Bronchial epithelial cell (primary cell): ENCODE measurements at regions not wholly inside any gene's neighbourhood (a gene's known extent, or its start where the extent isn't known, plus 50 kb on each side); places are given as distances from the start of the nearest gene placed in this dataset.

ENCODE experiments used
- DNase-seq: peaks from one replicate; pipeline ENCODE4 v3.0.0-alpha.2; 2010; ENCODE audit warnings: low read depth
- FAIRE-seq: peaks from 2 replicates; lab custom pipeline; 2011; peaks lifted over from hg19 to GRCh38; lab: Jason Lieb, UNC
- H3K27me3 ChIP-seq: 2 replicates; pipeline ENCODE4 v1.5.1; 2011; ENCODE audit warnings: low read length; ENCODE audit not compliant: control insufficient read depth, insufficient read depth
- H3K36me3 ChIP-seq: 2 replicates; pipeline ENCODE4 v1.5.1; 2011; ENCODE audit warnings: low read length; ENCODE audit not compliant: control insufficient read depth, insufficient read depth
- H3K4me3 ChIP-seq: 2 replicates; pipeline ENCODE4 v1.5.1; 2011; ENCODE audit warnings: mild to moderate bottlenecking, low read depth, low read length, control low read depth
- CTCF ChIP-seq: IDR thresholded peaks from 2 replicates; pipeline ENCODE4 v1.5.1; 2011; ENCODE audit warnings: mild to moderate bottlenecking, moderate library complexity, low read length, control low read depth, inconsistent platforms; ENCODE audit not compliant: insufficient read depth, severe bottlenecking

GRCh38 chr2:76194031-76194775 is 483.5 kb upstream of the GCFC2 start:
- Histone ChIP-seq H3K36me3 (no peaks in the 10 kb centered on the region), H3K4me3 (no peak overlapping the region), H3K27me3 (no peaks in the 10 kb centered on the region)
- DNase-seq (no peak), FAIRE-seq (no peak)
- TF ChIP-seq CTCF: no peak

GRCh38 chr2:76193089-76193488 is 482.4 kb upstream of the GCFC2 start:
- Histone ChIP-seq H3K36me3 (no peaks in the 10 kb centered on the region), H3K27me3 (no peaks in the 10 kb centered on the region), H3K4me3 (no peak overlapping the region)
- no peak for FAIRE-seq
- TF ChIP-seq CTCF: no peak
- peak; percentile 23 for DNase-seq

GRCh38 chr2:76188334-76189008 is 477.8 kb upstream of the GCFC2 start:
- Histone ChIP-seq H3K4me3 (no peak overlapping the region), H3K27me3 (no peaks in the 10 kb centered on the region), H3K36me3 (no peaks in the 10 kb centered on the region)
- FAIRE-seq (no peak), DNase-seq (no peak)
- TF ChIP-seq CTCF: no peak

GRCh38 chr2:76187415-76187814 is 476.7 kb upstream of the GCFC2 start:
- no peak for TF ChIP-seq CTCF
- FAIRE-seq (no peak), DNase-seq (no peak)
- H3K4me3 ChIP-seq: no peak overlapping the region
- no peaks in the 10 kb centered on the region for H3K36me3 ChIP-seq
- no peaks in the 10 kb centered on the region for H3K27me3 ChIP-seq

GRCh38 chr2:76180676-76181075 is 470.0 kb upstream of the GCFC2 start:
- Histone ChIP-seq H3K36me3 (no peaks in the 10 kb centered on the region), H3K4me3 (no peak overlapping the region), H3K27me3 (no peaks in the 10 kb centered on the region)
- TF ChIP-seq CTCF: no peak
- no peak for FAIRE-seq
- peak; percentile 21 for DNase-seq
